ENCODE measurements at regions not wholly inside any gene's neighbourhood (a gene's known extent, or its start where the extent isn't known, plus 50 kb on each side); places are given as distances from the start of the nearest gene placed in this dataset.

DNA sequence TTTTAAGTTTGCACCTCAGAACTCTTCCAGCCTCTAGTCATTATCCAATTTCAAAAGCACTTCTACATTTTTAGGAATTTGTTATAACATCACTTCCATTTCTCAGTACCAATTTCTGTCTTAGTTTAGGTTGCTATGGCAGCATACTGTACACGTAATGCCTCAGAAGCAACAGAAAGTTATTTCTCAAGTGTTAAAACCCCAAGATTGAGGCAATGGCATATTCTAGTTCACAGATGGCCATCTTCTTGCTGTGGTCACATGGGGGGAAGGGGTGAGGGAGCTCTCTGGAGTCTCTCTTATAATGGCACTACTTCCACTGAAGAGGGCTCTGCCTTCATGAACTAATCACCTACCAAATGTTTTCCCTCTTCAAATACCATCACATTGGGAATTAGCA is 220.3 kb upstream of the CTSO start:
- TF ChIP-seq, protein P1, sequence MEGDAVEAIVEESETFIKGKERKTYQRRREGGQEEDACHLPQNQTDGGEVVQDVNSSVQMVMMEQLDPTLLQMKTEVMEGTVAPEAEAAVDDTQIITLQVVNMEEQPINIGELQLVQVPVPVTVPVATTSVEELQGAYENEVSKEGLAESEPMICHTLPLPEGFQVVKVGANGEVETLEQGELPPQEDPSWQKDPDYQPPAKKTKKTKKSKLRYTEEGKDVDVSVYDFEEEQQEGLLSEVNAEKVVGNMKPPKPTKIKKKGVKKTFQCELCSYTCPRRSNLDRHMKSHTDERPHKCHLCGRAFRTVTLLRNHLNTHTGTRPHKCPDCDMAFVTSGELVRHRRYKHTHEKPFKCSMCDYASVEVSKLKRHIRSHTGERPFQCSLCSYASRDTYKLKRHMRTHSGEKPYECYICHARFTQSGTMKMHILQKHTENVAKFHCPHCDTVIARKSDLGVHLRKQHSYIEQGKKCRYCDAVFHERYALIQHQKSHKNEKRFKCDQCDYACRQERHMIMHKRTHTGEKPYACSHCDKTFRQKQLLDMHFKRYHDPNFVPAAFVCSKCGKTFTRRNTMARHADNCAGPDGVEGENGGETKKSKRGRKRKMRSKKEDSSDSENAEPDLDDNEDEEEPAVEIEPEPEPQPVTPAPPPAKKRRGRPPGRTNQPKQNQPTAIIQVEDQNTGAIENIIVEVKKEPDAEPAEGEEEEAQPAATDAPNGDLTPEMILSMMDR (IDR thresholded peaks at IDR 0.05) = no peak
- TF ChIP-seq POLR2A (IDR thresholded peaks at IDR 0.05) = no peak
- no peak for DNase-seq (ENCODE audit: low spot score in 2 of 2)
- H3K4me3 ChIP-seq (ENCODE audit: low read depth, poor library complexity, severe bottlenecking) = no peak overlapping the region
- WGBS, 2 donors = 81 to 84% methylated on average over 1 of the region's 1 CpG
- intact Hi-C loops (cut with DNase I; ENCODE audit: low total_unique reads) = no loop called here

DNA sequence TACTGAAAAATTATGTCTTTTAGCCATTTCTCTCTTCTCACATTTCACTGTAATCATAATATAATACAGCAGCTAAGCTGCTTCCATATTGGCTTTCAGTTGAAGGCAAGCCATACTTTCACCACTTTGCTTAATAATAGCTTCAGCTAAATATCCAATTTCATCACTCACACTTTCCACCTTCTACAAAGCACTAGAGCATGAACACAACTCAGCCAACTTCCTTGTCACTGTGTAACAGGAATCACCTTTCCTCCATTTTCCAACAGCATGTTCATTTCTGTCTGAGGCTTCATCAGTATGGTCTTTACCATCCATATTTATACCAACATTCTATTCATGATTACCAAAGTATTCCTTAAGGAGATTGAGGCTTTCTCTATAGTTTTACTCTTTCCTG is 219.8 kb upstream of the CTSO start:
- DNase-seq (ENCODE audit: low spot score in 2 of 2) = no peak
- TF ChIP-seq, protein P1 (IDR thresholded peaks at IDR 0.05) = no peak
- TF ChIP-seq POLR2A (IDR thresholded peaks at IDR 0.05) = no peak
- intact Hi-C loops (cut with DNase I; ENCODE audit: low total_unique reads) = no loop called here
- no peak overlapping the region for H3K4me3 ChIP-seq (ENCODE audit: low read depth, poor library complexity, severe bottlenecking)

DNA sequence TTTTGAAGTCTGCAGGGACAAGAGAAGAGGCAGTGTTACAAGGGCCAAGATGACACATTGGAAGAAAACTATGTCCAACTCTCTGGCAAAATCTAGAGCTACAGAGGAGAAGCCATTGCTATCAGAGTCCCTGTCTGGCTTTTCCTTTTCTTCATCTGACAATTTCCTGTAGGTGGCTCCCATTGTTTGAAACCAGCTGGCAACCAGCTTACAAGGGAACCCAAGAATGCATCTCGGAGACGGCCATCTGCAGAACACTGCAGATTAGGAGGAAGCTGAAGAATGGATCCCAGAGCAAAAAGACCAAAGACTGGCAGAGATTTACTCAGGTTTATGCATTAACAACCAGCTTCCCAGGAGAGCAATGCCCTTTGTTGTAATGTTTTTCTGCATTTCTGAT is 216.2 kb upstream of the CTSO start:
- no peak for DNase-seq (ENCODE audit: low spot score in 2 of 2)
- 37 to 55% methylated on average over 2 of the region's 2 CpGs for WGBS, 2 donors
- intact Hi-C loops (cut with DNase I; ENCODE audit: low total_unique reads) = no loop called here
- H3K4me3 ChIP-seq (ENCODE audit: low read depth, poor library complexity, severe bottlenecking) = no peak overlapping the region
- TF ChIP-seq POLR2A (IDR thresholded peaks at IDR 0.05) = no peak
- TF ChIP-seq, protein P1 (IDR thresholded peaks at IDR 0.05) = no peak

DNA sequence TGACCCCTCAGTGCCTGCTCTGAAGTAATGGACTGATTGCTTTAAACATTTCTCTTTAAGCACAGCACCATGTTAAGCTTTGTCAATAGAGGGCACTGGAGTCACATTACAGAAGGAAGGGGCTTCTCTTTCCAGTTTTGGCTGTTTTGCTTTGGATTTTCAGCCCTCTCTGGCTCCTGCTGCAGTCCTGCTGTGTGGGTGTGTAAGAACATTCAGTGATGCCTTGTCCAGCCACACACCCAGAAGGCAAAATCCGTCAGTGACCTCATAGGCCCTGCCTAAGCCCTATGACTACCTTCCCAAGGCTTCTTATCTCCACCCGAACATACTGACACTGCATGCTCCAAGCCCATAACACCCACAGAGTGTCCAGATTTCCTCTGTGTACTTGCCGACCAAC is 215.3 kb upstream of the CTSO start:
- WGBS, 2 donors = 46 to 62% methylated on average over 3 of the region's 3 CpGs
- DNase-seq (ENCODE audit: low spot score in 2 of 2) = peak in 1 of 2 donors; percentile 34

DNA sequence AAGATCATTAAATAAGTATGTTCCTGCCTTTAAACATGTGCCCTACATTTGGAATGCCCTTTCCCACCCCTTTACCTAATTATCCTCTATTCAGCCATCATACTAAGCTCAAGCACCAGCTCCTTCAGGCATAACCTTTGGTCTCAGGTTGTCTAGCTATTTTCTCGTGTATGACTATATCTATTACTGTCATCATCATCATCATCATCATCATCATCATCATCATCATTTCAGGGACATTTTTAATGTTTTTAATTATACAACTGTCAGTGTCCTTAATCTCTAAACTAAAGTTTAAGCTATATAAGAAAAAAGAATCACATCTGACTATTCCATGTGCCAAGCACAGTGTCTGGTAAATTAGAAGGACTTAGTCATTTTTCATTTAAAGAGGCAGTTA is 214.6 kb upstream of the CTSO start:
- DNase-seq (ENCODE audit: low spot score in 2 of 2) = no peak
- WGBS, 2 donors = 0 to 55% methylated on average over 1 of the region's 1 CpG
- TF ChIP-seq POLR2A (IDR thresholded peaks at IDR 0.05) = no peak
- TF ChIP-seq, protein P1 (IDR thresholded peaks at IDR 0.05) = no peak
- intact Hi-C loops (cut with DNase I; ENCODE audit: low total_unique reads) = no loop called here
- no peak overlapping the region for H3K4me3 ChIP-seq (ENCODE audit: low read depth, poor library complexity, severe bottlenecking)

More for the DNA sequence above, 215.3 kb upstream of the CTSO start:
- TF ChIP-seq, protein P1 (IDR thresholded peaks at IDR 0.05) = no peak
- TF ChIP-seq POLR2A (IDR thresholded peaks at IDR 0.05) = no peak
- intact Hi-C loops (cut with DNase I; ENCODE audit: low total_unique reads) = no loop called here
- no peak overlapping the region for H3K4me3 ChIP-seq (ENCODE audit: low read depth, poor library complexity, severe bottlenecking)

DNA sequence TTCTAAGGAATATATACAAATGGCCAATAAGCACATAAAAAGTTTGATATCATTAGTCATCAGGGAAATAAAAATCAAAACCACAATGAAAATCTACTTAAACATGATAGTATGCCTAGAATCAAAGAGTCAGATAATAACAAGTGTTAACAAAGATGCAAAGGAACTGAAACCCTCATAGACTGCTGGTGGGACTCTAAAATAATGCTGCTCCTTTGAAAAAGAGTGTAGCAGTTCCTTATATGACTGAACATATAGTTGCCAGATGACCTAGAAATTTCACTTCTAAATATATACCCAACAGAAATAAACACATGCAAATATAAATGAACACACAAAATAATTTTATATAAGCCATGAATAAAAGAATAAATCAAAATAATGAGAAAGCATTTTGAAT is 205.1 kb upstream of the CTSO start:
- H3K4me3 ChIP-seq (ENCODE audit: low read depth, poor library complexity, severe bottlenecking) = no peak overlapping the region
- DNase-seq (ENCODE audit: low spot score in 2 of 2) = no peak
- intact Hi-C loops (cut with DNase I; ENCODE audit: low total_unique reads) = no loop called here
- TF ChIP-seq, protein P1 (IDR thresholded peaks at IDR 0.05) = no peak
- TF ChIP-seq POLR2A (IDR thresholded peaks at IDR 0.05) = no peak

All from lower leg skin (tissue), 4 donors.